ENCODE measurements at regions not wholly inside any gene's neighbourhood (a gene's known extent, or its start where the extent isn't known, plus 50 kb on each side); places are given as distances from the start of the nearest gene placed in this dataset.
"Not testable (repeated sequence)": the region's sequence is repeated elsewhere in the genome, so short reads cannot be mapped to it uniquely, and the experiment has no call there.

- no peak for DNase-seq
Measured at GRCh38 chr12:46990211-46990610, 89.2 kb upstream of the PCED1B start.

- DNase-seq, result not testable (repeated sequence)
Measured at GRCh38 chr12:46992051-46992450, 87.4 kb upstream of the PCED1B start.

- DNase-seq, result no peak
Measured at GRCh38 chr12:46998811-46999368, 80.5 kb upstream of the PCED1B start.

GRCh38 chr12:47004634-47005033 lies 74.8 kb upstream of the PCED1B start:
- DNase-seq, result no peak

- no peak for DNase-seq
Measured at GRCh38 chr12:47007048-47007447, 72.4 kb upstream of the PCED1B start.

GRCh38 chr12:47012552-47012951 lies 66.9 kb upstream of the PCED1B start:
- DNase-seq, result no peak

- DNase-seq, result no peak
Measured at GRCh38 chr12:47014474-47014873, 64.9 kb upstream of the PCED1B start.

- DNase-seq, result no peak
Measured at GRCh38 chr12:47015381-47015780, 64.0 kb upstream of the PCED1B start.

- no peak for DNase-seq
Measured at GRCh38 chr12:47017041-47017713, 62.2 kb upstream of the PCED1B start.

GRCh38 chr12:47017901-47018475 lies 61.4 kb upstream of the PCED1B start:
- no peak for DNase-seq

GRCh38 chr12:47020211-47020821 lies 59.1 kb upstream of the PCED1B start:
- DNase-seq, result no peak

- no peak for DNase-seq
Measured at GRCh38 chr12:47021298-47021697, 58.1 kb upstream of the PCED1B start.

- no peak for DNase-seq
Measured at GRCh38 chr12:47022296-47022695, 57.1 kb upstream of the PCED1B start.

- no peak for DNase-seq
Measured at GRCh38 chr12:47023311-47023710, 56.1 kb upstream of the PCED1B start.

GRCh38 chr12:47023953-47024352 lies 55.5 kb upstream of the PCED1B start:
- no peak for DNase-seq

GRCh38 chr12:47024463-47024862 lies 55.0 kb upstream of the PCED1B start:
- no peak for DNase-seq

- DNase-seq, result no peak
Measured at GRCh38 chr12:47025349-47025748, 54.1 kb upstream of the PCED1B start.

GRCh38 chr12:47025798-47026197 lies 53.6 kb upstream of the PCED1B start:
- no peak for DNase-seq

GRCh38 chr12:47026291-47026690 lies 53.1 kb upstream of the PCED1B start:
- no peak for DNase-seq

Data from activated CD8-positive, alpha-beta memory T cell treated with anti-CD3 and anti-CD28 coated beads for 24 hours (primary cell).